K562 (cell line): ENCODE measurements at regions not wholly inside any gene's neighbourhood (a gene's known extent, or its start where the extent isn't known, plus 50 kb on each side); places are given as distances from the start of the nearest gene placed in this dataset.

Experiments
- CCNT2 ChIP-seq: IDR thresholded peaks from 2 replicates; pipeline ENCODE4 v1.6.1; 2011; ENCODE audit warnings: borderline replicate concordance, low read depth, mild to moderate bottlenecking, moderate library complexity, mixed read lengths, low read length; ENCODE audit not compliant: insufficient read length; ENCODE audit errors: extremely low read depth
- DMBX1 ChIP-seq: fragments of 250-450 bp; sonication (Bioruptor Pico); IDR thresholded peaks from 2 replicates; pipeline ENCODE4 v1.8.0; 2022; ENCODE audit warnings: inconsistent platforms, mild to moderate bottlenecking, moderate library complexity, borderline replicate concordance
- HDAC2 ChIP-seq: fragments of 450-650 bp; IDR thresholded peaks from 2 replicates; pipeline ENCODE4 v1.6.1; 2016; ENCODE audit warnings: mild to moderate bottlenecking
- KLF1 ChIP-seq: fragments of 450-650 bp; IDR thresholded peaks from 2 replicates; pipeline ENCODE4 v1.6.1; 2016; ENCODE audit warnings: missing genetic modification characterization, missing compliant biosample characterization
- LARP7 ChIP-seq: fragments of 450-650 bp; IDR thresholded peaks from 2 replicates; pipeline ENCODE4 v1.6.1; 2016
- NFIX ChIP-seq: fragments of 250-450 bp; sonication (Bioruptor Pico); IDR thresholded peaks from 2 replicates; pipeline ENCODE4 v1.4.0; 2020; ENCODE audit warnings: low read depth, mild to moderate bottlenecking, moderate library complexity
- ZBTB33 ChIP-seq: sonication (generic); formaldehyde crosslinking; IDR thresholded peaks from 2 replicates; pipeline ENCODE4 v1.8.1; 2023; ENCODE audit warnings: mild to moderate bottlenecking, missing genetic modification reagents
- ZNF318 ChIP-seq, 2 experiments: fragments of 450-650 bp; IDR thresholded peaks; 2 replicates each; pipeline ENCODE4 v1.6.1; 2016; ENCODE audit warnings: mild to moderate bottlenecking in 2 of 2, borderline replicate concordance in 1 of 2, low read depth in 1 of 2, moderate library complexity in 1 of 2
- ZNF668 ChIP-seq: fragments of 250-450 bp; sonication (Bioruptor Pico); IDR thresholded peaks from 2 replicates; pipeline ENCODE4 v1.8.0; 2022; ENCODE audit warnings: mild to moderate bottlenecking, inconsistent platforms
- TF ChIP-seq, protein P1 (sequence below): fragments of 450-650 bp; formaldehyde crosslinking; IDR thresholded peaks from 2 replicates; pipeline ENCODE4 v1.4.0; 2020; ENCODE audit warnings: mild to moderate bottlenecking, moderate library complexity

DNA sequence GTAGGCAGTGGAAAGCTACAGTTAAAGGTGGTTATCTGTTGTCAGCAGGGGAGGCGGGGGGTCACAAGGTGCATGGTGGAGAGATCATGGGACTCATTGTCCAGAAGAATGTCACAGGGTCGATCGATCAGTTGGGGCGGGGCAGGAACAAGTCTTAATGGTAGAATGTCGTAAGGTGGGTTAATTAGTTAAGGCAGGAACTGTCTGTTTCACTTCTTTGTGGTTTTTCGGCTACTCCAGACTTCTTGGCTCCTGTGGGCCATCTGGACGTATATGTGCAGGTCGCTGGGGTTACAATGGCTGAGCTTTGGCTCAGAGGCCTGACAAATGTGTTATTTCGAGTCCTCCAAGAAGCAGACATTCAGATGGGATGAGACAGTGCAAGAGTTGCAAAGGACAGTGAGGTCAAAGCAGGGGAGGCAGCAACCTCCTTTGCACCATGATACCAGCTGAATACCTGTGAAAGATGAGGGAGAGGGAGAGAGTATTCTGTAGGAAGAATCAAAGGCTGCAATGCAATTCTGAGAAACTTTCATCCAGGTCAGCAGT lies 246.9 kb upstream of the TMEM132C start (continued):
- TF ChIP-seq ZNF318 (IDR thresholded peaks at IDR 0.05; ENCODE audit: borderline replicate concordance in 1 of 2, low read depth in 1 of 2) (no peak), ZNF668 (CRISPR knock-in tag) (peak; percentile 57; the same call in 1 of the 2 replicates), CCNT2 (no peak), ZBTB33 (no peak), LARP7 (no peak), DMBX1 (CRISPR knock-in tag) (peak; percentile 87; the same call in 1 of the 2 replicates), HDAC2 (no peak), KLF1 (tag) (no peak), NFIX (CRISPR knock-in tag) (no peak)
- TF ChIP-seq, protein P1, sequence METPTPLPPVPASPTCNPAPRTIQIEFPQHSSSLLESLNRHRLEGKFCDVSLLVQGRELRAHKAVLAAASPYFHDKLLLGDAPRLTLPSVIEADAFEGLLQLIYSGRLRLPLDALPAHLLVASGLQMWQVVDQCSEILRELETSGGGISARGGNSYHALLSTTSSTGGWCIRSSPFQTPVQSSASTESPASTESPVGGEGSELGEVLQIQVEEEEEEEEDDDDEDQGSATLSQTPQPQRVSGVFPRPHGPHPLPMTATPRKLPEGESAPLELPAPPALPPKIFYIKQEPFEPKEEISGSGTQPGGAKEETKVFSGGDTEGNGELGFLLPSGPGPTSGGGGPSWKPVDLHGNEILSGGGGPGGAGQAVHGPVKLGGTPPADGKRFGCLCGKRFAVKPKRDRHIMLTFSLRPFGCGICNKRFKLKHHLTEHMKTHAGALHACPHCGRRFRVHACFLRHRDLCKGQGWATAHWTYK (CRISPR knock-in tag) = no peak
